Lower leg skin (tissue), 3 donors: ENCODE measurements at regions not wholly inside any gene's neighbourhood (a gene's known extent, or its start where the extent isn't known, plus 50 kb on each side); places are given as distances from the start of the nearest gene placed in this dataset.
"Not testable (repeated sequence)": the region's sequence is repeated elsewhere in the genome, so short reads cannot be mapped to it uniquely, and the experiment has no call there.

Experiments used
- POLR2A ChIP-seq, 2 donors: fragments of 450-650 bp; IDR thresholded peaks; one replicate each; pipeline ENCODE4 v1.6.1; 2016 to 2017; ENCODE audit warnings: antibody characterized with exemption in 2 of 2, mild to moderate bottlenecking in 1 of 2, moderate library complexity in 1 of 2
- TF ChIP-seq, protein P1 (sequence below), 3 donors: fragments of 450-650 bp; IDR thresholded peaks; one replicate each; pipeline ENCODE4 v1.5.1; 2016; ENCODE audit warnings: antibody characterized with exemption in 3 of 3, mild to moderate bottlenecking in 3 of 3, moderate library complexity in 2 of 3

DNA sequence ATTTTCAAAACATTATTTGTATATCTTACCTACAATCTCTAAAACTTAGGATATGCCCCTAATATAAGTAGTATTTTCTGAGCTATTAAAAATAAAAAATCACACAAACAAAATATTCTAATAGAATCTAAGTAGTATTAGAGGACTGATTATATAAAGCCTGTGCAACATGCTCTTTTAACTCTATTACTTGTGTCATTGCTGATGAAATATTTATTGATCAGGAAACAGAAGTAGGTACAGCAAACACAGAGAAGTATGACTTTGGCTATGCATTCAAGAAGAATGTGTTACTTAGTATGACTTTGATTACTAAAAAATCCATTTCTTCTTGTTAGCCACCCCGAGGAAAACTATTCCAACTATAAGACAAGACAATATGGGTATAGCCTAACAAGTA is 84.6 kb upstream of the ALG10 start:
- not testable (repeated sequence) for TF ChIP-seq POLR2A (IDR thresholded peaks at IDR 0.05)
- TF ChIP-seq, protein P1, sequence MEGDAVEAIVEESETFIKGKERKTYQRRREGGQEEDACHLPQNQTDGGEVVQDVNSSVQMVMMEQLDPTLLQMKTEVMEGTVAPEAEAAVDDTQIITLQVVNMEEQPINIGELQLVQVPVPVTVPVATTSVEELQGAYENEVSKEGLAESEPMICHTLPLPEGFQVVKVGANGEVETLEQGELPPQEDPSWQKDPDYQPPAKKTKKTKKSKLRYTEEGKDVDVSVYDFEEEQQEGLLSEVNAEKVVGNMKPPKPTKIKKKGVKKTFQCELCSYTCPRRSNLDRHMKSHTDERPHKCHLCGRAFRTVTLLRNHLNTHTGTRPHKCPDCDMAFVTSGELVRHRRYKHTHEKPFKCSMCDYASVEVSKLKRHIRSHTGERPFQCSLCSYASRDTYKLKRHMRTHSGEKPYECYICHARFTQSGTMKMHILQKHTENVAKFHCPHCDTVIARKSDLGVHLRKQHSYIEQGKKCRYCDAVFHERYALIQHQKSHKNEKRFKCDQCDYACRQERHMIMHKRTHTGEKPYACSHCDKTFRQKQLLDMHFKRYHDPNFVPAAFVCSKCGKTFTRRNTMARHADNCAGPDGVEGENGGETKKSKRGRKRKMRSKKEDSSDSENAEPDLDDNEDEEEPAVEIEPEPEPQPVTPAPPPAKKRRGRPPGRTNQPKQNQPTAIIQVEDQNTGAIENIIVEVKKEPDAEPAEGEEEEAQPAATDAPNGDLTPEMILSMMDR (IDR thresholded peaks at IDR 0.05), result not testable (repeated sequence)
